Upper lobe of right lung (tissue), 1 donor: ENCODE measurements at regions not wholly inside any gene's neighbourhood (a gene's known extent, or its start where the extent isn't known, plus 50 kb on each side); places are given as distances from the start of the nearest gene placed in this dataset.
A peak's percentile ranks its signal among the peaks of the same experiment; 100 is the strongest.

Experiments used
- ATAC-seq: fragments of 200-7000 bp; cut with Tn5 transposase; one replicate; pipeline ENCODE4 v1.9.1; 2020; ENCODE audit warnings: mild to moderate bottlenecking, moderate library complexity
- DNase-seq: peaks from one replicate; pipeline ENCODE4 v3.0.0-alpha.2; 2020
- H3K27ac ChIP-seq: fragments of 200-600 bp; one replicate; pipeline ENCODE4 v1.8.0; 2022
- H3K27me3 ChIP-seq: fragments of 200-600 bp; one replicate; pipeline ENCODE4 v1.8.0; 2022; ENCODE audit warnings: mild to moderate bottlenecking
- H3K36me3 ChIP-seq: fragments of 200-600 bp; one replicate; pipeline ENCODE4 v1.8.0; 2022
- H3K4me1 ChIP-seq: fragments of 200-600 bp; one replicate; pipeline ENCODE4 v1.8.0; 2022
- H3K4me3 ChIP-seq: fragments of 200-600 bp; one replicate; pipeline ENCODE4 v1.8.0; 2022; ENCODE audit warnings: mild to moderate bottlenecking
- H3K9me3 ChIP-seq: fragments of 200-600 bp; one replicate; pipeline ENCODE4 v1.8.0; 2022
- CTCF ChIP-seq: fragments of 200-600 bp; IDR thresholded peaks from one replicate; pipeline ENCODE4 v1.8.0; 2022; ENCODE audit warnings: antibody characterized with exemption
- intact Hi-C: fragments of 100-400 bp; cut with DNase I; formaldehyde crosslinking; loops from one replicate; pipeline ENCODE4 v1.11.0; 2022
- donor health status: DM: no; HTN: yes; CAD: no; lungs with severe emphysema.

- Histone ChIP-seq H3K27me3 (no peaks in the 10 kb centered on the region), H3K4me3 (no peak overlapping the region), H3K9me3 (no peaks in the 10 kb centered on the region), H3K36me3 (no peaks in the 10 kb centered on the region), H3K27ac (no peak overlapping the region), H3K4me1 (no peaks in the 10 kb centered on the region)
- TF ChIP-seq CTCF: no peak
- no peak for ATAC-seq
- intact Hi-C loops: no loop called here
- DNase-seq: no peak
These were observed 633.9 kb upstream of the PTBP2 start for GRCh38 chr1:96087719-96088118.

- H3K27me3 ChIP-seq: no peaks in the 10 kb centered on the region
- no peak overlapping the region for H3K27ac ChIP-seq
- no peak for TF ChIP-seq CTCF
- DNase-seq (no peak), ATAC-seq (peak; percentile 62)
- intact Hi-C loops: no loop called here
- no peaks in the 10 kb centered on the region for H3K4me1 ChIP-seq
- no peak overlapping the region for H3K4me3 ChIP-seq
- no peaks in the 10 kb centered on the region for H3K9me3 ChIP-seq
- no peaks in the 10 kb centered on the region for H3K36me3 ChIP-seq
These were observed 631.5 kb upstream of the PTBP2 start for GRCh38 chr1:96090134-96090533.

- Histone ChIP-seq H3K27me3 (no peaks in the 10 kb centered on the region), H3K36me3 (no peaks in the 10 kb centered on the region), H3K4me3 (no peak overlapping the region), H3K4me1 (no peaks in the 10 kb centered on the region), H3K9me3 (no peaks in the 10 kb centered on the region), H3K27ac (no peak overlapping the region)
- no peak for TF ChIP-seq CTCF
- ATAC-seq (no peak), DNase-seq (no peak)
- intact Hi-C loops: no loop called here
These were observed 625.6 kb upstream of the PTBP2 start for GRCh38 chr1:96095849-96096612.

GRCh38 chr1:96096613-96097321 lies 624.8 kb upstream of the PTBP2 start:
- Histone ChIP-seq H3K9me3 (no peaks in the 10 kb centered on the region), H3K27me3 (no peaks in the 10 kb centered on the region), H3K36me3 (no peaks in the 10 kb centered on the region), H3K4me3 (no peak overlapping the region), H3K27ac (no peak overlapping the region), H3K4me1 (no peaks in the 10 kb centered on the region)
- DNase-seq: no peak
- no peak for TF ChIP-seq CTCF
- intact Hi-C loops: no loop called here
- ATAC-seq: no peak

GRCh38 chr1:96104506-96104905 lies 617.1 kb upstream of the PTBP2 start:
- no peak for ATAC-seq
- no peaks in the 10 kb centered on the region for H3K36me3 ChIP-seq
- intact Hi-C loops: no loop called here

More at GRCh38 chr1:96104506-96104905, 617.1 kb upstream of the PTBP2 start:
- H3K27ac ChIP-seq: no peak overlapping the region
- no peak overlapping the region for H3K4me3 ChIP-seq
- no peaks in the 10 kb centered on the region for H3K4me1 ChIP-seq
- no peak for DNase-seq
- no peak for TF ChIP-seq CTCF
- H3K9me3 ChIP-seq: no peaks in the 10 kb centered on the region
- no peaks in the 10 kb centered on the region for H3K27me3 ChIP-seq
